HG03095 (cell line): ENCODE measurements at regions not wholly inside any gene's neighbourhood (a gene's known extent, or its start where the extent isn't known, plus 50 kb on each side); places are given as distances from the start of the nearest gene placed in this dataset.

Experiments used
- ATAC-seq: cut with Tn5 transposase; IDR thresholded peaks from one replicate; pipeline ENCODE4 v1.9.1; 2021; ENCODE audit warnings: moderate library complexity; ENCODE audit not compliant: unreplicated experiment

GRCh38 chr7:115106316-115106715, 184.4 kb downstream of the MDFIC start:
- no peak for ATAC-seq

- no peak for ATAC-seq
These were observed 180.8 kb downstream of the MDFIC start for GRCh38 chr7:115102738-115103137.

GRCh38 chr7:115101199-115101598, 179.3 kb downstream of the MDFIC start:
- no peak for ATAC-seq

GRCh38 chr7:115099906-115100305, 178.0 kb downstream of the MDFIC start:
- no peak for ATAC-seq

- ATAC-seq: no peak
These were observed 175.3 kb downstream of the MDFIC start for GRCh38 chr7:115097175-115097671.

- ATAC-seq: no peak
These were observed 174.4 kb downstream of the MDFIC start for GRCh38 chr7:115096262-115096661.

GRCh38 chr7:115094163-115094562, 172.3 kb downstream of the MDFIC start:
- no peak for ATAC-seq

GRCh38 chr7:115088893-115089292, 167.0 kb downstream of the MDFIC start:
- ATAC-seq: no peak

GRCh38 chr7:115087437-115087836, 165.5 kb downstream of the MDFIC start:
- no peak for ATAC-seq

- ATAC-seq: no peak
These were observed 164.4 kb downstream of the MDFIC start for GRCh38 chr7:115086146-115086841.

GRCh38 chr7:115085421-115085820, 163.5 kb downstream of the MDFIC start:
- no peak for ATAC-seq

- ATAC-seq: no peak
These were observed 162.0 kb downstream of the MDFIC start for GRCh38 chr7:115083935-115084334.

GRCh38 chr7:115081772-115082171, 159.9 kb downstream of the MDFIC start:
- ATAC-seq: no peak

GRCh38 chr7:115078851-115079250, 157.0 kb downstream of the MDFIC start:
- ATAC-seq: no peak

GRCh38 chr7:115078386-115078785, 156.5 kb downstream of the MDFIC start:
- no peak for ATAC-seq

- no peak for ATAC-seq
These were observed 148.4 kb downstream of the MDFIC start for GRCh38 chr7:115070311-115070710.
